ENCODE measurements at regions not wholly inside any gene's neighbourhood (a gene's known extent, or its start where the extent isn't known, plus 50 kb on each side); places are given as distances from the start of the nearest gene placed in this dataset.

- TF ChIP-seq, protein P1, sequence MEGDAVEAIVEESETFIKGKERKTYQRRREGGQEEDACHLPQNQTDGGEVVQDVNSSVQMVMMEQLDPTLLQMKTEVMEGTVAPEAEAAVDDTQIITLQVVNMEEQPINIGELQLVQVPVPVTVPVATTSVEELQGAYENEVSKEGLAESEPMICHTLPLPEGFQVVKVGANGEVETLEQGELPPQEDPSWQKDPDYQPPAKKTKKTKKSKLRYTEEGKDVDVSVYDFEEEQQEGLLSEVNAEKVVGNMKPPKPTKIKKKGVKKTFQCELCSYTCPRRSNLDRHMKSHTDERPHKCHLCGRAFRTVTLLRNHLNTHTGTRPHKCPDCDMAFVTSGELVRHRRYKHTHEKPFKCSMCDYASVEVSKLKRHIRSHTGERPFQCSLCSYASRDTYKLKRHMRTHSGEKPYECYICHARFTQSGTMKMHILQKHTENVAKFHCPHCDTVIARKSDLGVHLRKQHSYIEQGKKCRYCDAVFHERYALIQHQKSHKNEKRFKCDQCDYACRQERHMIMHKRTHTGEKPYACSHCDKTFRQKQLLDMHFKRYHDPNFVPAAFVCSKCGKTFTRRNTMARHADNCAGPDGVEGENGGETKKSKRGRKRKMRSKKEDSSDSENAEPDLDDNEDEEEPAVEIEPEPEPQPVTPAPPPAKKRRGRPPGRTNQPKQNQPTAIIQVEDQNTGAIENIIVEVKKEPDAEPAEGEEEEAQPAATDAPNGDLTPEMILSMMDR (IDR thresholded peaks at IDR 0.05; ENCODE audit: borderline replicate concordance, extremely low read depth, low read length, poor library complexity, severe bottlenecking), result no peak
- no peak for TF ChIP-seq EZH2 (IDR thresholded peaks at IDR 0.05; ENCODE audit: borderline replicate concordance, low read depth, low read length, severe bottlenecking)
These were observed 121.5 kb downstream of the POLR2M start for GRCh38 chr15:57827971-57828370.
